ENCODE measurements at regions not wholly inside any gene's neighbourhood (a gene's known extent, or its start where the extent isn't known, plus 50 kb on each side); places are given as distances from the start of the nearest gene placed in this dataset.

GRCh38 chr10:109127363-109127762, 795.9 kb downstream of the XPNPEP1 start:
- ATAC-seq, result no peak
- H3K4me1 Mint-ChIP-seq (ENCODE audit: low read depth), result no peaks in the 10 kb centered on the region
- H3K36me3 Mint-ChIP-seq (ENCODE audit: low read depth), result no peaks in the 10 kb centered on the region
- no peaks in the 10 kb centered on the region for H3K27me3 Mint-ChIP-seq (ENCODE audit: low read depth)
- CTCF ChIA-PET, result no interaction called here
- no peaks in the 10 kb centered on the region for H3K9me3 Mint-ChIP-seq (ENCODE audit: insufficient read depth)
- POLR2A ChIA-PET, result no interaction called here
- H3K27ac Mint-ChIP-seq, result no peak overlapping the region
- no peak for DNase-seq
- H3K4me3 Mint-ChIP-seq, result no peak overlapping the region

- no peaks in the 10 kb centered on the region for H3K27me3 Mint-ChIP-seq (ENCODE audit: low read depth)
- ChIA-PET CTCF (no interaction called here), POLR2A (no interaction called here)
- H3K4me3 Mint-ChIP-seq, result no peak overlapping the region
- H3K9me3 Mint-ChIP-seq (ENCODE audit: insufficient read depth), result no peaks in the 10 kb centered on the region
- no peak for DNase-seq
- no peak for ATAC-seq
- H3K4me1 Mint-ChIP-seq (ENCODE audit: low read depth), result no peaks in the 10 kb centered on the region
- no peak overlapping the region for H3K27ac Mint-ChIP-seq
- no peaks in the 10 kb centered on the region for H3K36me3 Mint-ChIP-seq (ENCODE audit: low read depth)
Observed at GRCh38 chr10:109126541-109126940, 796.8 kb downstream of the XPNPEP1 start.

- DNase-seq (no peak), ATAC-seq (no peak)
- Mint-ChIP-seq H3K9me3 (ENCODE audit: insufficient read depth) (no peaks in the 10 kb centered on the region), H3K4me1 (ENCODE audit: low read depth) (no peaks in the 10 kb centered on the region), H3K27ac (no peak overlapping the region), H3K4me3 (no peak overlapping the region), H3K27me3 (ENCODE audit: low read depth) (no peaks in the 10 kb centered on the region), H3K36me3 (ENCODE audit: low read depth) (no peaks in the 10 kb centered on the region)
- ChIA-PET CTCF (no interaction called here), POLR2A (no interaction called here)
Observed at GRCh38 chr10:109126016-109126415, 797.3 kb downstream of the XPNPEP1 start.

- Mint-ChIP-seq H3K9me3 (ENCODE audit: insufficient read depth) (no peaks in the 10 kb centered on the region), H3K27me3 (ENCODE audit: low read depth) (no peaks in the 10 kb centered on the region), H3K4me3 (no peak overlapping the region), H3K27ac (no peak overlapping the region), H3K4me1 (ENCODE audit: low read depth) (no peaks in the 10 kb centered on the region), H3K36me3 (ENCODE audit: low read depth) (no peaks in the 10 kb centered on the region)
- DNase-seq (no peak), ATAC-seq (no peak)
- CTCF ChIA-PET, result no interaction called here
- POLR2A ChIA-PET, result no interaction called here
Observed at GRCh38 chr10:109115179-109115578, 808.1 kb downstream of the XPNPEP1 start.

GRCh38 chr10:109114579-109114978, 808.7 kb downstream of the XPNPEP1 start:
- DNase-seq (no peak), ATAC-seq (no peak)
- CTCF ChIA-PET, result no interaction called here
- POLR2A ChIA-PET, result interaction anchor here (0.6 kb wide), 1 partner anchor 272 kb away, joined by 3 read pairs; no protein-coding TSS in a partner anchor
- Mint-ChIP-seq H3K4me3 (no peak overlapping the region), H3K36me3 (ENCODE audit: low read depth) (no peaks in the 10 kb centered on the region), H3K27ac (no peak overlapping the region), H3K27me3 (ENCODE audit: low read depth) (no peaks in the 10 kb centered on the region), H3K9me3 (ENCODE audit: insufficient read depth) (no peaks in the 10 kb centered on the region), H3K4me1 (ENCODE audit: low read depth) (no peaks in the 10 kb centered on the region)

- Mint-ChIP-seq H3K27me3 (ENCODE audit: low read depth) (no peaks in the 10 kb centered on the region), H3K27ac (no peak overlapping the region), H3K36me3 (ENCODE audit: low read depth) (no peaks in the 10 kb centered on the region), H3K4me3 (no peak overlapping the region), H3K4me1 (ENCODE audit: low read depth) (no peaks in the 10 kb centered on the region), H3K9me3 (ENCODE audit: insufficient read depth) (peaks cover 3% of the 10 kb centered on the region)
- DNase-seq (no peak), ATAC-seq (no peak)
- ChIA-PET CTCF (no interaction called here), POLR2A (no interaction called here)
Observed at GRCh38 chr10:109106604-109107003, 816.7 kb downstream of the XPNPEP1 start.

GRCh38 chr10:109105725-109106124, 817.6 kb downstream of the XPNPEP1 start:
- Mint-ChIP-seq H3K4me3 (no peak overlapping the region), H3K27me3 (ENCODE audit: low read depth) (no peaks in the 10 kb centered on the region), H3K27ac (no peak overlapping the region), H3K9me3 (ENCODE audit: insufficient read depth) (peaks cover 3% of the 10 kb centered on the region), H3K36me3 (ENCODE audit: low read depth) (no peaks in the 10 kb centered on the region), H3K4me1 (ENCODE audit: low read depth) (no peaks in the 10 kb centered on the region)
- ChIA-PET POLR2A (no interaction called here), CTCF (no interaction called here)
- DNase-seq (no peak), ATAC-seq (no peak)

GRCh38 chr10:109104806-109105205, 818.5 kb downstream of the XPNPEP1 start:
- no peak for ATAC-seq
- Mint-ChIP-seq H3K9me3 (ENCODE audit: insufficient read depth) (peaks cover 3% of the 10 kb centered on the region), H3K36me3 (ENCODE audit: low read depth) (no peaks in the 10 kb centered on the region), H3K4me3 (no peak overlapping the region), H3K4me1 (ENCODE audit: low read depth) (no peaks in the 10 kb centered on the region), H3K27me3 (ENCODE audit: low read depth) (no peaks in the 10 kb centered on the region), H3K27ac (no peak overlapping the region)
- ChIA-PET POLR2A (no interaction called here), CTCF (no interaction called here)
- DNase-seq, result no peak

GRCh38 chr10:109103278-109103677, 820.0 kb downstream of the XPNPEP1 start:
- no peak for ATAC-seq
- no peaks in the 10 kb centered on the region for H3K36me3 Mint-ChIP-seq (ENCODE audit: low read depth)
- no peak overlapping the region for H3K4me3 Mint-ChIP-seq
- DNase-seq, result no peak
- no peak overlapping the region for H3K27ac Mint-ChIP-seq
- CTCF ChIA-PET, result no interaction called here
- H3K9me3 Mint-ChIP-seq (ENCODE audit: insufficient read depth), result peaks cover 3% of the 10 kb centered on the region
- H3K27me3 Mint-ChIP-seq (ENCODE audit: low read depth), result no peaks in the 10 kb centered on the region
- H3K4me1 Mint-ChIP-seq (ENCODE audit: low read depth), result no peaks in the 10 kb centered on the region
- POLR2A ChIA-PET, result no interaction called here

GRCh38 chr10:109089779-109090178, 833.5 kb downstream of the XPNPEP1 start:
- ChIA-PET POLR2A (no interaction called here), CTCF (no interaction called here)

GRCh38 chr10:109071539-109071938, 851.8 kb downstream of the XPNPEP1 start:
- ATAC-seq (no peak), DNase-seq (no peak)
- POLR2A ChIA-PET, result no interaction called here
- H3K27ac Mint-ChIP-seq, result no peak overlapping the region
- H3K4me1 Mint-ChIP-seq (ENCODE audit: low read depth), result no peaks in the 10 kb centered on the region
- CTCF ChIA-PET, result no interaction called here
- H3K9me3 Mint-ChIP-seq (ENCODE audit: insufficient read depth), result peaks cover 5% of the 10 kb centered on the region
- no peak overlapping the region for H3K4me3 Mint-ChIP-seq
- no peaks in the 10 kb centered on the region for H3K27me3 Mint-ChIP-seq (ENCODE audit: low read depth)
- H3K36me3 Mint-ChIP-seq (ENCODE audit: low read depth), result no peaks in the 10 kb centered on the region

More at GRCh38 chr10:109089779-109090178, 833.5 kb downstream of the XPNPEP1 start:
- Mint-ChIP-seq H3K27me3 (ENCODE audit: low read depth) (no peaks in the 10 kb centered on the region), H3K4me3 (no peak overlapping the region), H3K4me1 (ENCODE audit: low read depth) (no peaks in the 10 kb centered on the region), H3K9me3 (ENCODE audit: insufficient read depth) (peaks cover 22% of the 10 kb centered on the region), H3K36me3 (ENCODE audit: low read depth) (no peaks in the 10 kb centered on the region), H3K27ac (no peak overlapping the region)
- DNase-seq, result no peak
- no peak for ATAC-seq

- ATAC-seq, result no peak
- DNase-seq, result no peak
- Mint-ChIP-seq H3K9me3 (ENCODE audit: insufficient read depth) (peaks cover 5% of the 10 kb centered on the region), H3K36me3 (ENCODE audit: low read depth) (no peaks in the 10 kb centered on the region), H3K27ac (no peak overlapping the region), H3K4me3 (no peak overlapping the region), H3K4me1 (ENCODE audit: low read depth) (no peaks in the 10 kb centered on the region), H3K27me3 (ENCODE audit: low read depth) (no peaks in the 10 kb centered on the region)
- ChIA-PET POLR2A (no interaction called here), CTCF (no interaction called here)
Observed at GRCh38 chr10:109070492-109070891, 852.8 kb downstream of the XPNPEP1 start.

GRCh38 chr10:109067031-109067430, 856.3 kb downstream of the XPNPEP1 start:
- ATAC-seq (no peak), DNase-seq (no peak)
- Mint-ChIP-seq H3K4me3 (no peak overlapping the region), H3K27ac (no peak overlapping the region), H3K9me3 (ENCODE audit: insufficient read depth) (no peaks in the 10 kb centered on the region), H3K27me3 (ENCODE audit: low read depth) (no peaks in the 10 kb centered on the region), H3K4me1 (ENCODE audit: low read depth) (no peaks in the 10 kb centered on the region), H3K36me3 (ENCODE audit: low read depth) (no peaks in the 10 kb centered on the region)
- POLR2A ChIA-PET, result no interaction called here
- CTCF ChIA-PET, result no interaction called here

All from activated CD8-positive, alpha-beta T cell treated with anti-CD3 and anti-CD28 coated beads, Interleukin-2, amount 10 ng/mL, durations not matched to agents 7 days and 5 days (primary cell).